ENCODE measurements at regions not wholly inside any gene's neighbourhood (a gene's known extent, or its start where the extent isn't known, plus 50 kb on each side); places are given as distances from the start of the nearest gene placed in this dataset.

DNA sequence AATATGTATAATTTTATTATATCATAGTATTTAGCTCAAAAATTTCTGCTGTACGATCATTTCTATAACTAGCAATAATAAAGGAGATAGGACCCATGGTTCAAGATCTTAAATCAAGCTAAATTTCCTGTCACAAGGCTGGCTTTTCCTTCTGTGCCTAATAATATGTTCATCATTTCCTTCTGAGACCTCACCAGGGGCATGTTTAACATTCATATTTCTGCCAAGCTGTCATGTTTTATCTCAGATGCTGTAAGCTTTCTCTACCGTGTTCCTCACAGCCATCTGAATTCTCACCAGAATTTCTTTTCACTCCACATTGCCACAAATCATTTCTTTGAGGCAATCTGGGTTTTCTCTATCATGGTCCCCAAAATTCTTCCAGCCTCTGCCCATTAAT, 482.3 kb upstream of the SGCG start:
- Histone ChIP-seq H2AFZ (ENCODE audit: low read depth, low read length) (no peak overlapping the region), H3K27me3 (ENCODE audit: control insufficient read depth in 2 of 2, insufficient read depth in 2 of 2, low read length in 2 of 2) (no peaks in the 10 kb centered on the region), H3K36me3 (ENCODE audit: control insufficient read depth in 2 of 2, extremely low read depth in 1 of 2, insufficient read depth in 2 of 2, low read length in 2 of 2) (no peaks in the 10 kb centered on the region), H3K4me2 (ENCODE audit: insufficient read depth, low read length) (no peak overlapping the region), H3K4me1 (ENCODE audit: control insufficient read depth, extremely low read depth, insufficient read depth, low read length) (no peaks in the 10 kb centered on the region), H3K9me1 (replicated peaks; ENCODE audit: control insufficient read depth, extremely low read depth, insufficient read depth, low read length) (no peaks in the 10 kb centered on the region), H3K79me2 (ENCODE audit: control insufficient read depth, insufficient read depth, low read length) (no peaks in the 10 kb centered on the region), H4K20me1 (replicated peaks; ENCODE audit: control insufficient read depth, extremely low read depth, insufficient read depth, low read length) (no peaks in the 10 kb centered on the region), H3K9me3 (replicated peaks; ENCODE audit: control insufficient read depth, insufficient read depth, low read length) (peaks cover 7% of the 10 kb centered on the region), H3K27ac (ENCODE audit: insufficient read depth, low read depth, low read length) (no peak overlapping the region), H3K9ac (replicated peaks; ENCODE audit: extremely low read depth, insufficient read depth, low read length) (no peak overlapping the region), H3K4me3 (replicated peaks in 1 of 3; ENCODE audit: insufficient read depth in 1 of 3, low read depth in 1 of 3, low read length in 3 of 3) (no peak overlapping the region)
- TF ChIP-seq POLR2A (IDR thresholded peaks at IDR 0.05; ENCODE audit: low read depth, low read length) (no peak), JUN (IDR thresholded peaks at IDR 0.05; ENCODE audit: borderline replicate concordance, insufficient read depth, insufficient read length, low read depth) (no peak)
- TF ChIP-seq, protein P1, sequence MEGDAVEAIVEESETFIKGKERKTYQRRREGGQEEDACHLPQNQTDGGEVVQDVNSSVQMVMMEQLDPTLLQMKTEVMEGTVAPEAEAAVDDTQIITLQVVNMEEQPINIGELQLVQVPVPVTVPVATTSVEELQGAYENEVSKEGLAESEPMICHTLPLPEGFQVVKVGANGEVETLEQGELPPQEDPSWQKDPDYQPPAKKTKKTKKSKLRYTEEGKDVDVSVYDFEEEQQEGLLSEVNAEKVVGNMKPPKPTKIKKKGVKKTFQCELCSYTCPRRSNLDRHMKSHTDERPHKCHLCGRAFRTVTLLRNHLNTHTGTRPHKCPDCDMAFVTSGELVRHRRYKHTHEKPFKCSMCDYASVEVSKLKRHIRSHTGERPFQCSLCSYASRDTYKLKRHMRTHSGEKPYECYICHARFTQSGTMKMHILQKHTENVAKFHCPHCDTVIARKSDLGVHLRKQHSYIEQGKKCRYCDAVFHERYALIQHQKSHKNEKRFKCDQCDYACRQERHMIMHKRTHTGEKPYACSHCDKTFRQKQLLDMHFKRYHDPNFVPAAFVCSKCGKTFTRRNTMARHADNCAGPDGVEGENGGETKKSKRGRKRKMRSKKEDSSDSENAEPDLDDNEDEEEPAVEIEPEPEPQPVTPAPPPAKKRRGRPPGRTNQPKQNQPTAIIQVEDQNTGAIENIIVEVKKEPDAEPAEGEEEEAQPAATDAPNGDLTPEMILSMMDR (IDR thresholded peaks at IDR 0.05; ENCODE audit: extremely low read depth in 1 of 2, insufficient read depth in 1 of 2, low read depth in 1 of 2, low read length in 2 of 2), result no peak
- ChIA-PET CTCF (no interaction called here), POLR2A (no interaction called here)
- BruUV-seq (replicated peaks), result no TSS peak
- FAIRE-seq (no peak), DNase-seq (ENCODE audit: low read depth, low spot score) (no peak)
- intact Hi-C loops (cut with micrococcal nuclease) (no loop called here), dilution Hi-C loops (cut with MboI; ENCODE audit: extremely low pct_ligation_motif_present, low sequenced_read_pairs) (no loop called here)

DNA sequence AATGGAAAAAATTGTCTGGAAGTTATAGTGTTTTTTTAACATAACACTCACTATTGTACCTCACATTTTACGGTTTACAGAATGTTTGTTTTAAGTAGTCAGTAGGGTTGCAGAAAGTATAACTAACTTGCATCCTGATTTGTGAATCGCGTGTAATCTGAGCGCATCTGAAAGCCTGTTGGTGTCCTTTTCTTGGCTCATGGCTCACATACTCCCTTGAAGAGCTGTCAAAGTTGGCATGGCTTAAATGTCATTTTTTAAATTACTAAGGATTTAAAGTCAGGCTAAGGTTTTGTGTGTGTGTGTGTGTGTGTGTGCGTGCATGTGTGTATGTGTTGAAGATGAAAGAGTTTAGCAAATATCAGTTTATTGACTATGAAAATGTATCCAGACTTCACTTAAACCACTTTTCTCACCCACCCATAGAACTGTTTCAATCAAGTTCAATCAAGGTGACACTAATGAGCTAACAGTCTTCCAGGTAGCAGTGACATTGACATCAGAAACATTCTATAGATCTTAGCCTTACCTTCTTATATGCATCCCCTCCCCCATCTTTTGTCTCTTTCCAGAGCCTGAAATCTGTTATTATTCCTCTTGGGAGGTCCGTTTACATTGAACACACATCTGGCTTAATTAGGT, 480.4 kb upstream of the SGCG start:
- TF ChIP-seq, protein P2, sequence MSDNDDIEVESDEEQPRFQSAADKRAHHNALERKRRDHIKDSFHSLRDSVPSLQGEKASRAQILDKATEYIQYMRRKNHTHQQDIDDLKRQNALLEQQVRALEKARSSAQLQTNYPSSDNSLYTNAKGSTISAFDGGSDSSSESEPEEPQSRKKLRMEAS (IDR thresholded peaks at IDR 0.05; ENCODE audit: insufficient read depth, insufficient read length), result no peak
- TF ChIP-seq EZH2 (IDR thresholded peaks at IDR 0.05; ENCODE audit: borderline replicate concordance, low read depth, low read length, severe bottlenecking) (no peak), MYC (IDR thresholded peaks at IDR 0.05; ENCODE audit: low read depth, low read length) (no peak), GATA2 (IDR thresholded peaks at IDR 0.05; ENCODE audit: insufficient read depth, insufficient read length, low read depth, low read length) (no peak), JUN (IDR thresholded peaks at IDR 0.05; ENCODE audit: borderline replicate concordance, insufficient read depth, insufficient read length, low read depth) (no peak), POLR2AphosphoS5 (IDR thresholded peaks at IDR 0.05; ENCODE audit: insufficient read depth, low read depth, low read length) (no peak)
- no peaks in the 10 kb centered on the region for H3K4me1 ChIP-seq (ENCODE audit: control insufficient read depth, extremely low read depth, insufficient read depth, low read length)
- no peak for FAIRE-seq
- intact Hi-C loops (cut with micrococcal nuclease), result no loop called here
- peaks cover 6% of the 10 kb centered on the region for H3K9me3 ChIP-seq (replicated peaks; ENCODE audit: control insufficient read depth, insufficient read depth, low read length)
- POLR2A ChIA-PET, result no interaction called here
- no peaks in the 10 kb centered on the region for H3K9me1 ChIP-seq (replicated peaks; ENCODE audit: control insufficient read depth, extremely low read depth, insufficient read depth, low read length)
- H2AFZ ChIP-seq (ENCODE audit: low read depth, low read length), result no peak overlapping the region
- no peak overlapping the region for H3K9ac ChIP-seq (replicated peaks; ENCODE audit: extremely low read depth, insufficient read depth, low read length)
- CTCF ChIA-PET, result no interaction called here
- H3K4me2 ChIP-seq (ENCODE audit: insufficient read depth, low read length), result no peak overlapping the region
- H4K20me1 ChIP-seq (replicated peaks; ENCODE audit: control insufficient read depth, extremely low read depth, insufficient read depth, low read length), result no peaks in the 10 kb centered on the region
- no TSS peak for BruUV-seq (replicated peaks)
- H3K27ac ChIP-seq (ENCODE audit: insufficient read depth, low read depth, low read length), result no peak overlapping the region
- no peaks in the 10 kb centered on the region for H3K36me3 ChIP-seq (ENCODE audit: control insufficient read depth in 2 of 2, extremely low read depth in 1 of 2, insufficient read depth in 2 of 2, low read length in 2 of 2)
- no peak for DNase-seq (ENCODE audit: low read depth, low spot score)
- no peaks in the 10 kb centered on the region for H3K79me2 ChIP-seq (ENCODE audit: control insufficient read depth, insufficient read depth, low read length)
- dilution Hi-C loops (cut with MboI; ENCODE audit: extremely low pct_ligation_motif_present, low sequenced_read_pairs), result no loop called here
- no peaks in the 10 kb centered on the region for H3K27me3 ChIP-seq (ENCODE audit: control insufficient read depth in 2 of 2, insufficient read depth in 2 of 2, low read length in 2 of 2)
- no peak overlapping the region for H3K4me3 ChIP-seq (replicated peaks in 1 of 3; ENCODE audit: insufficient read depth in 1 of 3, low read depth in 1 of 3, low read length in 3 of 3)

All from endothelial cell of umbilical vein (primary cell).